OCI-LY1 (cell line): ENCODE measurements at regions not wholly inside any gene's neighbourhood (a gene's known extent, or its start where the extent isn't known, plus 50 kb on each side); places are given as distances from the start of the nearest gene placed in this dataset.

Experiments
- CTCF ChIP-seq: fragments of 200-600 bp; sonication (generic), shearing (Covaris generic); IDR thresholded peaks from 2 replicates; pipeline ENCODE4 v1.5.1; 2017; ENCODE audit warnings: mild to moderate bottlenecking, antibody characterized with exemption, low read length, moderate library complexity, mixed read lengths
- EZH2 ChIP-seq: fragments of 200-600 bp; sonication (generic), shearing (Covaris generic); IDR thresholded peaks from 2 replicates; pipeline ENCODE4 v1.8.0; 2017; ENCODE audit warnings: borderline replicate concordance, mixed run types, mild to moderate bottlenecking, antibody characterized with exemption, low read length, moderate library complexity, mixed read lengths

DNA sequence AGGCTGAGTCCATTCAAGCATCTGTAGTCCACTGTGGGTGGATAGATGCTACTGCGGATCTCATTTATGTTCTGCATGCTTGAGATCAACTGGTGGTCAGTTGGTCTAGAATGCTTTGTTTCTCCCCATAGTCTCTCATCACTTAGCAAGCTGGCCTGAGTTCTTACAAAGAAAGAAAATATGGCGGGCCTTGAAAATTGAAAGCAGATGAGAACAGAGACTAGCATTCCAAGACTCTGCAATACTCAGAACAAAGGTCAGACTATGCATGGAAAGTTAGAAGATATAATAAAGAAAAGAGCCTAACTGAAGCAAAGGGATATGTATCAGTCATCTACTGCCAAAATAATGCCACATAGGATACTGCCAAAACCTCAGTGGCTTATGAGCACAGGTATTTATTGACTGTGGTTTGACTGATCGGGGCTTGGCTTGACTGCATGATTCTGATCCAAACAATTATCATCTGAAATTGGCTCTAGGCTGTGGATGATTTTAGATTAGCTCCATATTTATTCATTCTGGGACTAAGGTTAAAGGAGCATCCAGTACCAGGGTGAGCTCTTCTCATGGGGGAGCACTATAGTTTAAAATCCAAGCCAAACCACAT, 258.9 kb downstream of the TAF11L14 start:
- TF ChIP-seq EZH2: no peak
- TF ChIP-seq CTCF: no peak
